Tibial artery (tissue), 4 donors: ENCODE measurements at regions not wholly inside any gene's neighbourhood (a gene's known extent, or its start where the extent isn't known, plus 50 kb on each side); places are given as distances from the start of the nearest gene placed in this dataset.

ENCODE experiments used
- DNase-seq, 2 donors: peaks; one replicate each; pipeline ENCODE4 v3.0.0-alpha.2; 2019
- H3K27ac ChIP-seq, 2 donors: fragments of 200-600 bp; sonication (generic) in 1 of 2; 1 replicate in 1 of 2; 2 replicates in 1 of 2; pipeline ENCODE4 v1.5.1; 2018 to 2019; ENCODE audit warnings: mild to moderate bottlenecking in 1 of 2
- H3K27me3 ChIP-seq, 2 donors: fragments of 200-600 bp; sonication (generic) in 1 of 2; one replicate each; pipeline versions ENCODE4 v1.5.1 to v1.6.0; 2016 to 2019
- H3K36me3 ChIP-seq, 3 donors: fragments of 200-600 bp; sonication (generic) in 2 of 3; one replicate each; pipeline ENCODE4 v1.5.1; 2016 to 2019; ENCODE audit warnings: mild to moderate bottlenecking in 2 of 3
- H3K4me1 ChIP-seq, 4 donors: fragments of 200-600 bp; sonication (generic) in 2 of 4; 1 replicate in 3 of 4; 2 replicates in 1 of 4; pipeline ENCODE4 v1.5.1; 2016 to 2019
- H3K4me3 ChIP-seq, 2 donors: fragments of 200-600 bp; sonication (generic) in 1 of 2; 1 replicate in 1 of 2; 2 replicates in 1 of 2; pipeline ENCODE4 v1.5.1; 2018 to 2019; ENCODE audit warnings: mild to moderate bottlenecking in 2 of 2
- H3K9me3 ChIP-seq, 3 donors: fragments of 200-600 bp; sonication (generic) in 1 of 3; one replicate each; pipeline ENCODE4 v1.5.1; 2016 to 2019
- CTCF ChIP-seq, 2 experiments: fragments of 200-600 bp in 1 of 2; fragments of 450-650 bp in 1 of 2; IDR thresholded peaks; one replicate each; pipeline ENCODE4 v1.5.1; 2017 to 2019; ENCODE audit warnings: antibody characterized with exemption in 2 of 2, mild to moderate bottlenecking in 1 of 2, moderate library complexity in 1 of 2
- intact Hi-C: fragments of 100-400 bp; cut with DNase I; formaldehyde crosslinking; loops from one replicate; pipeline ENCODE4 v1.15.0; 2023; ENCODE audit warnings: low total_unique reads

GRCh38 chr6:8731874-8732273, 296.5 kb upstream of the SLC35B3 start:
- Histone ChIP-seq H3K9me3 (no peaks in the 10 kb centered on the region), H3K27me3 (no peaks in the 10 kb centered on the region), H3K4me3 (no peak overlapping the region), H3K4me1 (no peaks in the 10 kb centered on the region), H3K36me3 (no peaks in the 10 kb centered on the region), H3K27ac (no peak overlapping the region)
- intact Hi-C loops, result no loop called here
- no peak for TF ChIP-seq CTCF (IDR thresholded peaks at IDR 0.05)
- no peak for DNase-seq

GRCh38 chr6:8710668-8711431, 275.5 kb upstream of the SLC35B3 start:
- intact Hi-C loops, result no loop called here
- no peaks in the 10 kb centered on the region for H3K9me3 ChIP-seq
- no peak for DNase-seq
- no peak overlapping the region for H3K27ac ChIP-seq
- TF ChIP-seq CTCF (IDR thresholded peaks at IDR 0.05), result no peak
- no peak overlapping the region for H3K4me3 ChIP-seq
- H3K4me1 ChIP-seq, result peaks cover 0 to 7% (median 0%) of the 10 kb centered on the region in 4 donors
- no peaks in the 10 kb centered on the region for H3K36me3 ChIP-seq
- H3K27me3 ChIP-seq, result no peaks in the 10 kb centered on the region

- peak overlapping the region in 1 of 2 donors; percentile 22 for H3K4me3 ChIP-seq
Observed at GRCh38 chr6:8707956-8708772, 272.8 kb upstream of the SLC35B3 start.

GRCh38 chr6:8707369-8707768, 272.0 kb upstream of the SLC35B3 start:
- Histone ChIP-seq H3K36me3 (no peaks in the 10 kb centered on the region), H3K4me1 (peaks cover 0 to 7% (median 0%) of the 10 kb centered on the region in 4 donors), H3K4me3 (no peak overlapping the region), H3K27ac (no peak overlapping the region), H3K27me3 (no peaks in the 10 kb centered on the region), H3K9me3 (no peaks in the 10 kb centered on the region)
- TF ChIP-seq CTCF (IDR thresholded peaks at IDR 0.05), result no peak
- intact Hi-C loops, result no loop called here
- DNase-seq, result no peak

More at GRCh38 chr6:8707956-8708772, 272.8 kb upstream of the SLC35B3 start:
- intact Hi-C loops, result no loop called here
- H3K4me1 ChIP-seq, result peaks cover 0 to 7% (median 0%) of the 10 kb centered on the region in 4 donors
- no peaks in the 10 kb centered on the region for H3K27me3 ChIP-seq
- TF ChIP-seq CTCF (IDR thresholded peaks at IDR 0.05), result peak in 1 of 2 experiments; percentile 8
- no peak overlapping the region for H3K27ac ChIP-seq
- H3K9me3 ChIP-seq, result no peaks in the 10 kb centered on the region
- DNase-seq, result no peak
- H3K36me3 ChIP-seq, result no peaks in the 10 kb centered on the region

GRCh38 chr6:8705435-8706020, 270.2 kb upstream of the SLC35B3 start:
- peaks cover 0 to 7% (median 0%) of the 10 kb centered on the region in 4 donors for H3K4me1 ChIP-seq
- TF ChIP-seq CTCF (IDR thresholded peaks at IDR 0.05), result no peak
- intact Hi-C loops, result no loop called here
- H3K36me3 ChIP-seq, result no peaks in the 10 kb centered on the region
- no peak overlapping the region for H3K4me3 ChIP-seq
- no peaks in the 10 kb centered on the region for H3K9me3 ChIP-seq
- no peak overlapping the region for H3K27ac ChIP-seq
- H3K27me3 ChIP-seq, result no peaks in the 10 kb centered on the region
- DNase-seq, result no peak
